ENCODE measurements at regions not wholly inside any gene's neighbourhood (a gene's known extent, or its start where the extent isn't known, plus 50 kb on each side); places are given as distances from the start of the nearest gene placed in this dataset.

GRCh38 chr5:127998950-127999615, 84.5 kb upstream of the SLC12A2 start:
- no peak overlapping the region for H3K27ac Mint-ChIP-seq
- CTCF ChIA-PET: no interaction called here
- H3K36me3 Mint-ChIP-seq (ENCODE audit: low read depth): peaks cover 10% of the 10 kb centered on the region
- H3K4me1 Mint-ChIP-seq (ENCODE audit: low read depth): no peaks in the 10 kb centered on the region
- H3K4me3 Mint-ChIP-seq: no peak overlapping the region
- H3K27me3 Mint-ChIP-seq: no peaks in the 10 kb centered on the region
- no peak for TF ChIP-seq CTCF (IDR thresholded peaks at IDR 0.05)
- intact Hi-C loops (cut with micrococcal nuclease): no loop called here
- ATAC-seq (no peak), DNase-seq (no peak)
- no peaks in the 10 kb centered on the region for H3K9me3 Mint-ChIP-seq
- POLR2A ChIA-PET: no interaction called here

- Mint-ChIP-seq H3K36me3 (ENCODE audit: low read depth) (peaks cover 8% of the 10 kb centered on the region), H3K9me3 (no peaks in the 10 kb centered on the region), H3K4me3 (no peak overlapping the region), H3K27me3 (no peaks in the 10 kb centered on the region), H3K27ac (no peak overlapping the region), H3K4me1 (ENCODE audit: low read depth) (no peaks in the 10 kb centered on the region)
- ATAC-seq (no peak), DNase-seq (no peak)
- intact Hi-C loops (cut with micrococcal nuclease): no loop called here
- ChIA-PET POLR2A (no interaction called here), CTCF (interaction anchor here (1.1 to 1.4 kb wide), 2 partner anchors 9 to 78 kb away, joined by 3 read pairs; no protein-coding TSS in a partner anchor)
- TF ChIP-seq CTCF (IDR thresholded peaks at IDR 0.05): no peak
Measured at GRCh38 chr5:127999909-128000308, 83.7 kb upstream of the SLC12A2 start.

GRCh38 chr5:128002425-128002824, 81.1 kb upstream of the SLC12A2 start:
- no peak overlapping the region for H3K4me3 Mint-ChIP-seq
- H3K36me3 Mint-ChIP-seq (ENCODE audit: low read depth): peaks cover 1% of the 10 kb centered on the region
- no peaks in the 10 kb centered on the region for H3K27me3 Mint-ChIP-seq
- POLR2A ChIA-PET: no interaction called here
- intact Hi-C loops (cut with micrococcal nuclease): no loop called here
- CTCF ChIA-PET: no interaction called here
- no peaks in the 10 kb centered on the region for H3K4me1 Mint-ChIP-seq (ENCODE audit: low read depth)
- no peaks in the 10 kb centered on the region for H3K9me3 Mint-ChIP-seq
- H3K27ac Mint-ChIP-seq: no peak overlapping the region
- ATAC-seq (no peak), DNase-seq (no peak)
- TF ChIP-seq CTCF (IDR thresholded peaks at IDR 0.05): no peak

- TF ChIP-seq CTCF (IDR thresholded peaks at IDR 0.05): no peak
- no peaks in the 10 kb centered on the region for H3K27me3 Mint-ChIP-seq
- no peaks in the 10 kb centered on the region for H3K4me1 Mint-ChIP-seq (ENCODE audit: low read depth)
- intact Hi-C loops (cut with micrococcal nuclease): no loop called here
- ChIA-PET POLR2A (no interaction called here), CTCF (interaction anchor here (0.6 kb wide), 1 partner anchor 1948 kb away, joined by 3 read pairs; no protein-coding TSS in a partner anchor)
- no peak overlapping the region for H3K4me3 Mint-ChIP-seq
- no peaks in the 10 kb centered on the region for H3K9me3 Mint-ChIP-seq
- H3K36me3 Mint-ChIP-seq (ENCODE audit: low read depth): no peaks in the 10 kb centered on the region
- ATAC-seq (no peak), DNase-seq (no peak)
- no peak overlapping the region for H3K27ac Mint-ChIP-seq
Measured at GRCh38 chr5:128007939-128008338, 75.6 kb upstream of the SLC12A2 start.

DNA sequence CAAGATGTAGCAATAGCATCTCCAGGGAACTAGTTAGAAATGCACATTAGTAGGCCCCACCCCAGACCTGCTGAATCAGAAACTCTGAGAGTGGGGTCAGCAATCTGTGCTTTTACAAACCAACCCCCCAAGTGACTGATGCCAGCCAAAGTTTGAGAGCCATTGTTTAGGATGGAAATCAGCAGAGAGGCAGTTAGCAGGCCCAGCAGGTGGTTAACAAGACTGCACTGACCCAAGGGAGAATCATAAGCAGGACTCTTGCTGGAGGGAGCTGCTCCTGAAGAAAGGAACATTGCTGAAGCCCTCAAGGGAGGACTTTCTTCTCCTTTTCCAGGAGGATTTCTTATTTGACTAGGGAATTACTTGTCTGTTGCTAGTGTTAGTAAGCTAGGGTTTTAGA, 74.2 kb upstream of the SLC12A2 start:
- intact Hi-C loops (cut with micrococcal nuclease): no loop called here

More for the DNA sequence above, 74.2 kb upstream of the SLC12A2 start:
- Mint-ChIP-seq H3K4me3 (no peak overlapping the region), H3K9me3 (no peaks in the 10 kb centered on the region), H3K4me1 (ENCODE audit: low read depth) (no peaks in the 10 kb centered on the region), H3K27ac (no peak overlapping the region), H3K36me3 (ENCODE audit: low read depth) (no peaks in the 10 kb centered on the region), H3K27me3 (no peaks in the 10 kb centered on the region)
- ATAC-seq (no peak), DNase-seq (no peak)
- CTCF ChIA-PET: interaction anchor here (0.7 kb wide), 2 partner anchors 9 to 49 kb away, joined by 3 read pairs; no protein-coding TSS in a partner anchor
- POLR2A ChIA-PET: no interaction called here
- TF ChIP-seq CTCF (IDR thresholded peaks at IDR 0.05): no peak

All from activated CD8-positive, alpha-beta T cell treated with anti-CD3 and anti-CD28 coated beads for 36 hours (primary cell).